DMS53 (cell line): ENCODE measurements at regions not wholly inside any gene's neighbourhood (a gene's known extent, or its start where the extent isn't known, plus 50 kb on each side); places are given as distances from the start of the nearest gene placed in this dataset.

Experiments
- DNase-seq: peaks from one replicate; lab custom pipeline; 2025; lab: John Stamatoyannopoulos, UW

DNA sequence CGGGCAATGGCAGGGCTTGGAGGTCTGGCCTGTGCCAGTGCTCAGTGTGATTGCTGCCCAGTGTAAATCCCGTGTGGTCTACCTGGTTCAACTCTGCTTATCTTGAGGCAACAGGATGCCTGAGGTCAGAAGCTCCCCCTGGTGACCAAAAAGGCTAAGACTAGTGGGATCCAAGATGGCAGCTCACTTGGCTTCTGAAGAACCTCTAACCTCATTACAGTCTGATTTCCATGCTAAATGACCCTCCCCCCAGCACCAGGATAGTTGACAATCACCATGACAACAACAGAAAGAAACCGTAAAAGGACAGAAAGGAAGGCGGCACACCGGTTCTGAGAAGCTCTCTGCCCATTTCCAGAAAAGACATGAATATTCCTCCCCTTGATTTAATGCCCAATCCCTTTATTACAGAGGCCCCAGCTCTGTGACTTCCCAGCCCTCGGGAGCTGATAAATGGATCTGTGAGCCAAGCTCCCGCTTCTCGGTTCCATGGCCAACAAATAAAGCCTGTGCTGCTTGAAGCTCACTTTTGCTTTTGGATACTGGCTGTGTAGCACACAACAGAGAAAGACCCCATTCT is 398.4 kb downstream of the CTTN start:
- peak; percentile 42 for DNase-seq

- no peak for DNase-seq
Measured at GRCh38 chr11:70798296-70798695, 400.0 kb downstream of the CTTN start.

- no peak for DNase-seq
Measured at GRCh38 chr11:70799386-70799785, 401.1 kb downstream of the CTTN start.

DNA sequence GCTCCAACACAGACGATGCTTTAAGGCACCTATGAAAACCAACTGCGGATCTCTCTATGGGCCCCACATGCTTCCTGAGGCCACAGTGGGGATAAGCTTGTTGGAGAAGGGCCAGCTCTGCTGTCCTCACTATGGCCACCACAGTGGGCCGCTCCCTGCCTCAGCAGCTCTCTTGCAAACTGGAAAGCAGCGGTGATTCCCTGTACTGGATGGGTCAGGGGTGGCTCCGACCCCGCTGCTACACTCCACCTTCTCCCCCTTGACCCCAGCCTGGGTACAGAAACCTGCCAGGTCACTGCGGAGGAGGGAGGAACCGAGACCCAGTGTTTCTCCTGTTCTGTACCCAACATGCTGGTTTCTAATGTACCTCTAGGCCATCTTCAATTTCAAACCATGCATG is 403.9 kb downstream of the CTTN start:
- DNase-seq, result no peak

DNA sequence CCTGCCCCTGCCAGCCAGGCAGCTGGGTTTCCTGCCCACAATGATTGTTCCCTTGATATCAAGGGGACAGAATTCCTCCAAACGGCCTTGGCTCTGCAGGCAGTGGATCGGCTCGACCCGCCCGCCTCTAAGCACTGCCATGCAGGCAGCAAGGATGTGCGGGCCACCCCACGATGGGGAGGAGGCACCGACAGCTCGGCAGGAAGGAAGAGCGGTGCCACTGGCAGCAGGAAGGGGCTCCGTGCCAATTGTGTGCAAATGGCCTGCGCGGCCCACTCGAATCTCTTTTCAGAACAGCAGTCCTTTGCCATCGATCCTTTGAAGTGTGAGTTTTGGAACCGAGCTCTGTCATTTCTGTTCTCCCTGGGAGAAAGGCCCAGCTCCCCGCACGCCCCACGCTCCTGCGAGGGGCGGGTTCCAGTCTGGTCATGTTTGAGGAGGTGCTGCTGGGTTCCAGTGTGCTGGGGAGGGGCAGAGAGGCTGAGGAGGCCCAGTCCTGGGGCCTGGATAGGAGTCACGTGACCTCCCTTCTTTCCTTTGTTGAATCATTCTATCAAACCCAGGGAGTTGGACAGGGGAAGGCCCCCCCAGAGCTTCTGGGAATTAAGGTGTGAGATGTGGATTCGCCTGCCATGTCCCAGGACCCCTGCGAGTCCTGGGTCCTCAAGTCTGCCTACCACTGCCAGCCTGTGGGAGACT is 406.0 kb downstream of the CTTN start:
- DNase-seq, result no peak

GRCh38 chr11:70805243-70805642 is 406.9 kb downstream of the CTTN start:
- no peak for DNase-seq

DNA sequence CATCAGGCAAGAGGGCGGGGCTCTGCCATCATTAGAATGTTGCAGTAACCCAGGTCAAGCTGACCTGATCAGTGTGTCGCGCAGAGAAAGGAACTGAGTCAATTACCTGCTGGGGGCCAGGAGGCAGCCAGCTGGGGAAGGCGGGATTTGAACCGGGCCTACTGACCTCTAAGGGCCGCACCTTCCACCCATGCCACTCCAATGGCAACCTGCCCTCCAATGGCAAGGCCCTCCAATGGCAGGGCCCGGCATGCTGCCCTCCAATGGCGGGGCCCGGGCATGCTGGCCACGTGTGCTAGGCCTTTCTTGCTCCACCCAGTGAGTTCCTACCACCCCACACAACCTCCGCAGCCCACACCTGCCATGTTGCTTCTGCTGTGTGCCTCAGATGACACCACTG is 407.6 kb downstream of the CTTN start:
- DNase-seq, result no peak

- no peak for DNase-seq
Measured at GRCh38 chr11:70806461-70807194, 408.3 kb downstream of the CTTN start.

DNA sequence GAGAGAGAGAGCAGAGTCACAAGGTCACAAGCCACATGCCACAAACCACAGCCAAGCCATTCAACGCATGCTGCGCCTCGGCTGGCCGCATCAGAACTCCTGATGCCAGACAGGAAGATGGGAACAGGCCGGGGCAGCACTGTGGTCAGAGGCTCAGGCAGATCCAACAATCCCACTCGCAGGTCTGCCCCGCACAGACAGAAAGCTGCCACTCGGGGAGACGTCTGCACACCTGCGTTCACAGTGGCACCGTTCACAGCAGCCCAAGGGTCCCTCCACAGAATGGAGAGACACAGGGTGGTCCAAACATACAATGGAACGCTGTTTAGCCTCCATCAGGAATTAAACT is 408.8 kb downstream of the CTTN start:
- DNase-seq, result no peak

GRCh38 chr11:70808686-70809375 is 410.5 kb downstream of the CTTN start:
- DNase-seq, result no peak

DNA sequence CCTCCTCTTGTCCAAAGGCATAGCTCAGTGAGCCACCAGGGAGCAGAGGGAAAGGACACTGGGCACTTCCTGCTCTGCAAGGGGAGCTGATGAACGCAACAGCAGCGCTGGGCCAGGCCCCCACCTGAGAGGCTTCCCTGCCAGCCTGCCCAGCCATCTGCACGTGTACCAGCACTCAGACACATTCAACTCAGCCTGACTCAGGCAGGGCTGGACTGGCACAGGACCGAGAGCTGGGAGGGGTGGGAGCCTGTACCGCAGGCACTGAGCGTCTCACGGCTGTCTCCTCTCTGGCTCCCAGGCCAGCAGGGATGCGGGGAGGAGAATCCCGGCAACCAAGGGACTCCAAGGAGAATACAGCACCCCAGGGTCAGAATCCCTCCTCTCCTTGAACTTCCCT is 411.8 kb downstream of the CTTN start:
- DNase-seq, result no peak

DNA sequence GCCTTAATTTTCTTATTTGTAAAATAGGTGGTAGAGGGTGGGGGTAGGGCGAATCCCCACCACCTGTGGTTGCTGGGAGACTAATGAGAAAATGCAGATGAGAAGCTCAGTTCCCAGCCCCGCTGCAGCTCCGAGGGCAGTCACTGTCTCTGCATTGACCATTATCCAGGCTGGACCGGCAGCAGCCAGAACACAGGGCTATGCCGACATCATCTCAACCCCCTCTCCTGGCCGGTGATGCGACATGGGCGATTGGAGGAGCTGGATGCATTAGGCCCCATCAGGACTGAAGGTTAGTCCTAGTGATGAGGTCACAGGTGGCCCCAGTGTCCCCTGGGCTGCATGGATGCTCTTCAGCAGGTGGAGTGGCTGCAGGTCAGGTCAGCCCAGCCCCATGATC is 412.4 kb downstream of the CTTN start:
- no peak for DNase-seq

DNA sequence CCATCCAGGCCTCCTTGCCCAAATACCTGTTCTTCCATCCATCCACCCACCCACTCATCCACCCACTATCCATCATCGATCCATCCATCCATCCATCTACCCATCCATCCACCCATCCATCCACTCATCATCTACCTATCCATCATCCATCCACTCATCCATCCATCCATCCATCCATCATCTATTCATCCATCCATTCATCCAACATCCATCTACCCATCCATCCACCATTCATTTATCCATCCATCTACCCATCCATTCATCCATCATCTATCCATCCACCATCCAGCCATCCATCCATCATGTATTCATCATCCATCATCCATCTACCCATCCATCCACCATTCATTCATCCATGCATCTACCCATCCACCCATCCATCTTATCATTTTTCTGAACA is 413.2 kb downstream of the CTTN start:
- no peak for DNase-seq

GRCh38 chr11:70811915-70812314 is 413.6 kb downstream of the CTTN start:
- no peak for DNase-seq

- DNase-seq, result no peak
Measured at GRCh38 chr11:70812472-70812871, 414.1 kb downstream of the CTTN start.

DNA sequence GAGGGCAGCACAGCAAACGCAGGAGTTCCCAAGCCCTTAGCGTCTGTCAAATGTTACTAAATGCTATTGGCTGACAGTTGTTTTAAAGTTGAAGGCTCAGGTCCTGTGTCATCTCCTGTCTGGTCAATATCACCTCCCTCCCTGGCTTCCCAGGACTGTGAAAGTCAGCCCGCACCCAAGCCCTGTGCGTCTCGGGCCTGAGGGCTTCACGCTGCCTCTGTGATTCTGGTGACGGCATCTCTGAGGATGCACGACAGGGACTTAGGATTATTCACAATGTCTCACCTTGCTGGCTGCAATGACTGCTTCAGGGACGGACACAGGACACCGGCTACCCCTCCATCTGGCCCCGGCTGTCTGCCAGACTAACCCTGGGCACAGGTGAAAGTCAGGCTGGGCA is 415.3 kb downstream of the CTTN start:
- no peak for DNase-seq

- no peak for DNase-seq
Measured at GRCh38 chr11:70815485-70815832, 417.1 kb downstream of the CTTN start.

- DNase-seq, result no peak
Measured at GRCh38 chr11:70816156-70816678, 417.9 kb downstream of the CTTN start.

GRCh38 chr11:70818351-70818750 is 420.0 kb downstream of the CTTN start:
- DNase-seq, result no peak

DNA sequence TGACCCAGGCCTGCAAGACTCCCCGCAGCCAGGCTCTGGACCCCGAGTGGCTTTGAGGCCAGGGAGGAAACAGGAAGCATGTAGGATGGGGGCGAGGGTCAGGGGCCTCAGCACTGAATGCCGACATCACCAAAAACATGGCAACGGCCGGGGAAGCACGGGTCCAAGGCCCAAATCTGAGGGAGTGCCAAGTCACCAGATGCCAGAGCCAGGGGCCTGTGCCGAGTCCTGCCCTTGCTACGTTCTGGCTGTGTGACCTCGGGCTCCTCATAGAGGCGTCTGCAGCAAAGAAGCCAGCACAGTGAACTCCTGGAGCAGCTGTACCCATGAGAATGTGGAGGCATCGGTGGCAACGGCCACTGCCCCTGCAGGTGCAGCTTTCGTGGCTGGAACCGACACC is 420.7 kb downstream of the CTTN start:
- no peak for DNase-seq

DNA sequence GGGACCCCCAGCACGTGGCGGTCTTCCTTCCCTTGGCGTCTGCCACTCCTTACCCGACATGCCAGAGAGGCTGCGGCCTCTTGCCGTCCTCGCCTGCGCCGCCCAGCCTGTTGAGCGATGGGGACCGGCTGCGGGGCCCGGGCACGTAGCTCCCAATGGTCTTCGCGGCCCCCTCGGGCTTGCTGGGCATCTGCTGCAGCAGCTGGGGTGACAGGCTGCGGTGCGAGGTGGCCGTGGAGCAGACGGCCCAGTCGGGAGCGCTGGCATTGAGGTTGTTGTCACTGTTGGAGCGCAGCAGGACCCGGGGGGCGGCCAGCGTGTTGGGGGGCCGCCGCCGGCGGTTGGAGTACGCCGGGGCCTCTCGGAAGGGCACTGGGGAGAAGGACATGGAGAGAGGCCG is 422.0 kb downstream of the CTTN start:
- no peak for DNase-seq

DNA sequence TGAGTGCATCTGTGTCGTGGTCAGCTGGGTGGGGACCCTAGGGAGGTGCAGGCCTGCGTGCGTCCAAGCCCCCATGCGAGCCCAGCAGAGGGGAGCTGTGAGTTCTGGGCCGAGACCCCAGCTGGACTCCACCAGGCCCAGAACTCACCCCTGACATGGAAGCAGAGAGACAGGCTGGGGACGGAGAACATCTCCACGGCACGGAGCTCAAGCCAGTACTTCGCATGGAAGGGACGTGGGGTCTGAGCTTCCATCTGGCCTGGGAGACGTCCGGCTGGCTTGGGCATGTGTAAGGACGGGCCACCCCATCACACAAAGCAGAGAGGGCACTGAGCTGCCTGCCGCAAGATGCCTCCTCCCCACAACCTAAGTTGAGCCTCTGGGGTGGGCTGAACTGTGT is 422.4 kb downstream of the CTTN start:
- DNase-seq, result no peak

- DNase-seq, result no peak
Measured at GRCh38 chr11:70823771-70824170, 425.4 kb downstream of the CTTN start.
